NK-92 (cell line): ENCODE measurements at regions not wholly inside any gene's neighbourhood (a gene's known extent, or its start where the extent isn't known, plus 50 kb on each side); places are given as distances from the start of the nearest gene placed in this dataset.

Experiments
- DNase-seq: peaks from one replicate; lab custom pipeline; 2025; ENCODE audit not compliant: unreplicated experiment; lab: John Stamatoyannopoulos, UW

DNA sequence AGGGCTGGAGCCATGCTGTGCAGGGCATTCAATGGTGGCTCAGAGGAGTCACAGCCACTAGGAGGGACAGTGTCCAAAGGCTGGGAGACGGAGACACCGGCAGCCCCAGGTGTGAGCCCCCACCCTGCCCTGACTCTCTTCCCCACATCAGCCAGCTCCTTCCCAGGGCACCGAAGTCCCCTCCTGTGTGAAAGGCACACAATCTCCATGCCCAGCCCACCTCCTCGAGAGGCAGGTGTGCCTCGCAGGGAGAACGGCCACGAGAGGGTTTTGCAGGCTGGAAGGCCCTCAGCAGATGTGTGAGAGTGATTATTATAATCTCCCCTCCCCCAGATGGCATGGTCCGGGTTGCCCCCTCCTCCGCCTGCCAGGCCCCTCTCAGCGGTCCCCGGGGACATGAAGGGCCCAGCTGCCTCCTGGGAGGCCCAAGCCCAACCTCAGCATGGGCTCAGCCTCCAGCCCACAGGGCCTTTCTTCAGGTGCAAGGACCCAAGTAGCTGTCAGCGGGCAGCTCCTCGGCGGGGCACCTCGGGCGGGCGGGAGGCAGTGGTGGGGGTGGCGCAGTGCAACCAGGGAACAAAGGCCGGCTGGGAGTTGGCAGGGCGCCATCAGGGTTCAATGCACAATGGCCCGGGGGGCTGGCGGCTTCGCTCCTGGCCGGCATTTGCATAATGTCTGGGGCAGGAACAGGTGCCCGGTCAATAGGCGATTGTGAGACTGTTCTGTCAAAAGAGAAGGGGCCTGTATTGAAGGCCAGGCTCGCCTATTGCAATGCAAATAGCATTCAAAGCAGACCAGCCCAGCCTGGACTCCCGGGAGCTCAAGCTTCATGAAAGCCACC, 155.3 kb upstream of the ZMIZ1 start:
- DNase-seq = no peak

DNA sequence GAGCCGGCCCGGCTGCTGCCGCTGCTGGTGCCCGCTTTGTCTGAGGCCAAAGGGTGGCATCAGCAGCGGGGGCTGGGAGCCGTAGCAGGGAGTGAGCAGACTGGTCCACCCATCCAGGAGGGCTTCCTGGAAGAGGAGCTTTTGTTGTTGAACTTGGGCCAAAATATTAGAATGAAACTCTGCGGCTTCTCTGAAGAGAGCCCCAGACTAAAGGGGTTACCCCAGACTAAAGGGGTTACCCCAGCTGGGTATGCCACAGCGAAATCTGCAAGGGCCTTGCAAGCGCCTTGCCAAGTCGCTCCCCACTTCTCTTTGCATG, 154.7 kb upstream of the ZMIZ1 start:
- no peak for DNase-seq

DNA sequence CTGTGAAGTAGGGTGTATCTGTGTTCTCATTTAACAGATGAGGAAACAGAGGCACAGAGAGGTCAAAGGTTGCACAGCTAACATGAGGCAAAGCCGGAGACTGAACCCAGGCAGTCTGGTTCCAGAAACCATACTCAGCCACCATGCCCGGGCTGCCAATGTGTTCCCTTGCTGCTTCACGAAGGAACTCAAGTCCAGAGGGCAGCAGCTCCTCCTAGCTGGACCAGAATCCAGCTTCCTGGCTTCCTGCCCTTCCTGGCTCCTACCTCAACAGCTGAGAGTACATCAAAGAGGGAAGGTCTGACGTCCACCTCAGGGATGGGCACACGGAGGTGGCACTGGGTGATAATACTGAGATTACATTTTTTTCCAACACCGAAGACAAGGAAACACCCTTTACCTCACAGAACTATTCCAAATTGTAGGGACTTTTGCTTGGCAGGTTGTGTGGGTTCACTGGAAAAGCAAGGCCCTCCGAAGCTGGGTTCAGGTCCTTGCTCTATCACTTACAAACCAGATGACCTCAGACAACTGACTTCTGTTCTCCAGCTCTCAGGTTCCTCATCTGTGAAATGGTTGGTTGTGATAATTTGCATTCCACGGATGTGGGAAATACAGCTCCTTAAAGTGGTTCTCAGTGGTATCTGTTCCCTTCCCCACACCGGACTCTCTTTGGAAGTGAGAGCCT, 154.1 kb upstream of the ZMIZ1 start:
- no peak for DNase-seq

DNA sequence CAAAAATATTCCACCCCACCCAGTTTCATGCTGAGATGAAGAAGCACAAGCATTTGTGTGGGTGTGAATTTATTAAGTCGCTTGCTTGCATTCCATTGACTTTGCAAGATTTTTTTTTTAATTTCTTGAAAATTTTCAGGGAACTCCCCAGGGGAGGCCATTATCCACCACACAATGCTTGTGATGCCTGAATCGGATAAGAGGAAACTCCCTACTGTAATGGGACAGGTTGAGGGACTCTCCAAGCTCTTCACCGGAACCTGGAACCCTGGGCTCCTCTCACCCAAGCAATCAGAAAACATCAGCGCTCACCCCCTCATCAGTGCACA, 153.6 kb upstream of the ZMIZ1 start:
- DNase-seq = no peak

DNA sequence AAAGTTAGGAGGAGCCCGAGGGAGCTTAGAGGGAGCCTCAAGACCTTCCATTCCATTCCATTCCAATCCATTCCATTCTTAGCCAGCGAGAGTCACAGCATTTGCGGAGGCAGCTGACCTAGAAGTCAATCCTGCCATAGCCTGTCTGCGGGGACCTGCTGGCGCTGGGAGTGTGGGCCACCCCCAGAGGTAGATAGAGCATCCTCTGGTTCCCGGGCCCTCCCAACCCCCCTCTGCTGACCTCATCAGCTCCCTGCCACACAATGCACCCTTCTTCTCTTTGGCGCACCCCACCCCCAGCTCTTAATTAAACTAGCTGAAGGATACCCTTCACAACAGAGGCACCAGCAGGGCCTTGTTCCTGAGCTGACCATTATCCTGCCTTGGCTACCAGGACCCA, 152.5 kb upstream of the ZMIZ1 start:
- DNase-seq = no peak

DNA sequence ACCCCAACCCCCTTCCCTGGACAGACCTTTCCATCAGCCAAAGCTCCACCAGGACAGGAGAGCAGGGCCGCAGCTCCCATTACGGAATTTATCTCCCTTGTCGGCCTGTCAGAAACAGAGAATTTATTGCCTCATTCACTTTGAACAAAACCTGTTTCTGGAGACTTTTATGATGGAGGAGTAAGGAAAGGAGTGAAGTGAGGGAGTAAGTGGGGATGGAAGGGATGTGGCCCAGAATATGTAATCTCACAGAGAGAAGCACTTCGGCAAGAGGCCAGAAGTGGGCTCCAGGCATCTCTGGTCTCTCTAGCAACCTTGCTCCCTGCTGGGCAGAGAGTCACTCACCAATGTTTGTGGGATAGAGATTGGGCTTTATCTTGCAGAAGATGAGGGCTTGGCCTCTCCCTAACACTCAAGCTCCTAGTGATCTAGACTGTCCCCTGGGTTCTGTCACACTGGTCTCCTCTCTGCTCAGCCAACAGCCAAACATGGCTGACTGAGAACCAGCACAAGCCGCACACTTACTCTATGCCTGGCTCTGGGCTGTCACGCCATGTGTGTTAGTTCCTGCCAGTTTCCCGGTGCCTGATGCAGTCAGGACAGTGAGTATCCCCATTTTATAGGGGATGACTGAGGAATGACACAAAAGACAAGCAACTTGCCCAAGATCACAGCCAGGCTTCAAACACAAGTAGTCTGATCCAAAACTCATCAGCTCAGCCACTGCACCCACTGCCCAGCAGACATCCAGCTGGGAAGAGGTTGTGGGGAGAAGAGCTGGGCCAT, 149.4 kb upstream of the ZMIZ1 start:
- no peak for DNase-seq

DNA sequence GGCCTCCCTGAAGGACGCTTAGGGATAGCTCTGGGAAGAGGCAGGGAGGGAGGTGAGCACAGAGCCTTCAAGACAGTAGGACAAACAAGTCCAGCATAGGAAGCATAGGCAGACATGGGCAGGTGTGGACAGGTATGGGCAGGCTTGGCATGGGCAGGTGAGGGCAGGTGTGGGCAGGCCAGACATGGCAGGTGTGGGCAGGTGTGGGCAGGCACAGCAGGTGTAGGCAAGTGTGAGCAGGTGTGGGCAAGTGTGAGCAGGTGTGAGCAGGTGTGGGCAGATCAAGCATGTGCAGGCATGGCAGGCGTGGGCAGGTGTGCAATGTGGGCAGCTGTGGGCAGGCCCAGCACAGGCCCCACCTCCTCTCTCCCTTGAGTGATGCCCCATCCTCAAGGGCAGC, 148.8 kb upstream of the ZMIZ1 start:
- no peak for DNase-seq

DNA sequence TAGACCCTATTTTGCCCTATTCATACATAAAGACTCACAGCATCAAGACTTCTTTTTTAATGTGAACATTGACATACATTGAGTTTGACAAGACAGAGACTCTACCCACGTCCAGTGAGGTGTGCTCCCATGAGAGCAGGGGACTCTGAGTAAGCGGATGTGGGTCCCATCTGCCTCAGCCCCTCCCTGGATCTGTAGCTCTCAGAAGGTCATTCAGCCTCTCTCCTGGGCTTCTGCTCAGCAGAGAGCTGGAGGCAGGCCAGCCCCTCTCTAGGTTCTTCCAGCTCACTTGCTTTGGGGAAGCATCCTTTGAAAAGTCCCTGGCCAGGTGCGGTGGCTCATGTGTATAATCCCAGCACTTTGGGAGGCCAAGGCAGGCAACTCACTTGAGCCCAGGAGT, 146.9 kb upstream of the ZMIZ1 start:
- no peak for DNase-seq

DNA sequence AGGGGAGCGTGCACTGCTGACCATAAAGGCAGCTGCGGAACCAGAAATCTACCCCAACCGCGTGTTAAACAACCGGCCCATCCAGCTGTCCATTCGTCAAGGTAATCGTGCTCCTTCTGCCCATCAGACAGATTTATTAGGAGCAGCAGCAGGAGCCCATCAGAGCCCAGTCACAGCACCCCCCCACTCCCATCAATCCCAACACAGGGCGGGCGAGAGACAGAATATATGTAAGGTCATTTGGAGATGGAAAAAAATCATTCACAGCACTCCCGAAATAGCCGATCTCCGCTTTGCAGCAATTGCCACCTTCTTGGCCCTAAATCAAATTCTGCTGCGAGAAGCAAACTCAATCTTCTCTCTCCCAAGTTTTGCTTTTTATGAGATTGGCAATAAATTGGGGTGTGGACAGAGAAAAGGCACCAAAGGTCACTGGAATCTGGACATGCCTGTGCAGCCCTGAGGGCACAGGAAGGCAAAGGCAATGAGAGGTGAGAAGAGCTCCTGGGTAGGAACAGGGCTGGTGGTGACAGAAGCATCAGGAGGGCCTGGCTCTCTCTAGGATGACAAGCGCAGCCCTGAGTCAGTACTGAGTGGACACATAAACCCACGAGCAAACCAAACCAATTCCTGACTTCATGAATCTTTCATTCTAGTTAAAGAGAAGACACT, 145.0 kb upstream of the ZMIZ1 start:
- no peak for DNase-seq

DNA sequence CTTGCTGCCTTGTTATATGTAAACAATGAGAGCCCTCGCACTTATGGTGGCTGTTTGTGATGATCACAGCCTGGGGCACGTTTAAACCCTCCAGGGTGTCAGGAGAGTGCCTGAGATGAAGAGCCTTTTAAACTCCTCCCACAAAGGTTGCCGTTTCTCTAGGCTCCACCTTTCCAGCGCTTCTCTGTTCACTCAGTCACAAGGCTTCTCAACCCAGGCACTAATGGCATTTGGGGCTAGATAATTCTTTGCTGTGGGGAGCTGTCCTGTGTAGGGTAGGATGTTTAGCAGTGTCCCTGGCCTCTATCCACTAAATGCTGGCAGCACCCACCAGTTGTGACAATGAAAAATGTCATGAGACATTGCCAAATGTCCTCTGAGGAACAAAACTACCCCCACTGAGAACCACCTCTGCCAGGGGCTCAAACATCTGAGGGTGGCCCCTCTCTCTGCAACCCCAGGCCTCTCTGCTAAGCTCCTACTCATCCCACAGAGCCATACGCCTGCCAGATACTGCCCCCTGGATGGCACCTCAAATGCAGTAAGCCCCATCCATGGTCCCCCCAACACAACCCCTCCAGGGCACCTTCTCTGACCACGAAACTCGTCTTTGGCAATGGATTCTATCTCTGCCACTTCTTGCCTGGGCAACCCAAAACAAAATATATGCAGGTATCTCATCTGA, 144.3 kb upstream of the ZMIZ1 start:
- DNase-seq = no peak

DNA sequence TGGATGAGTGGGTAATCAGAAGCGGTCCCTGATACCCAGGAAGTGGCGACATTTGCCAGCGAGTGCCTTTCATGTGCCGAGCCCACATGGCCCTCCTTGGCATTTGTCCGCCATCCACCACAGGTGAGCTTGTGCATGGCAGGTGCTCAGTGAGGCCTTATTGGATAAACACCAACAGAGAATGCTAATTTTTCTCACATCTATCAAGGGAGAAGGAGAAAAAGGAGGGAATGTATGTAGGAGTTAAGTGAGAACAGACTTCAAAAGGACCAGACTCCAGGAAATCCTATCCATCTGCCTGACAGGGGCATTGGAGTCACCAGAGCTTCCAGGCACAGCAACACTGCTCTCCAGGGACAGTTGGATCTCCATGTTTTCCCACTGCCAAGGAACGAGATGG, 143.5 kb upstream of the ZMIZ1 start:
- no peak for DNase-seq

DNA sequence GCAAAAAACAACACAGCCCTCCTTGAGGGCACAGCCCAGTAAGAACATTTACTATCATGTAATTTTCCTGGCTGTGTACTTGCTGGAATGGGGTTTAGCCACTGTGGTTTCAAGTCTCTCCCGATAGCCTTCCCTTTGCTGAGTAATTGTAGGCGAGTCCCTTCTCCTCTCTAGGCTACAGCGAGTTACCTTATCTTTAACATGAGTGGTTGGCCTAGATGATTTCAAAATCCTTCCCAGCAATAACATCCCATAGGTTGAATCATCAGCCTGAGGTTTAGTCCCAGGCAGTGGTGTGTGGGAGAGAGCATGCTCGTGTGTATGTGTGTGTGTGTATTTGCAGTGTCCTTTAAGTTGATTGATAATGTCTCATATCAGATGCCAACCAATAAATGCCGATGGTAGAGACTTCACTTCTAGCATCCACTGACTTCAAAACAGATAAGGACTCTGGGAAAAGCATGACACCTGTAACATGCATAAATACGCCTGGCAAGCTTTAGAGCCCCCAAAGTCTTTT, 142.9 kb upstream of the ZMIZ1 start:
- no peak for DNase-seq

DNA sequence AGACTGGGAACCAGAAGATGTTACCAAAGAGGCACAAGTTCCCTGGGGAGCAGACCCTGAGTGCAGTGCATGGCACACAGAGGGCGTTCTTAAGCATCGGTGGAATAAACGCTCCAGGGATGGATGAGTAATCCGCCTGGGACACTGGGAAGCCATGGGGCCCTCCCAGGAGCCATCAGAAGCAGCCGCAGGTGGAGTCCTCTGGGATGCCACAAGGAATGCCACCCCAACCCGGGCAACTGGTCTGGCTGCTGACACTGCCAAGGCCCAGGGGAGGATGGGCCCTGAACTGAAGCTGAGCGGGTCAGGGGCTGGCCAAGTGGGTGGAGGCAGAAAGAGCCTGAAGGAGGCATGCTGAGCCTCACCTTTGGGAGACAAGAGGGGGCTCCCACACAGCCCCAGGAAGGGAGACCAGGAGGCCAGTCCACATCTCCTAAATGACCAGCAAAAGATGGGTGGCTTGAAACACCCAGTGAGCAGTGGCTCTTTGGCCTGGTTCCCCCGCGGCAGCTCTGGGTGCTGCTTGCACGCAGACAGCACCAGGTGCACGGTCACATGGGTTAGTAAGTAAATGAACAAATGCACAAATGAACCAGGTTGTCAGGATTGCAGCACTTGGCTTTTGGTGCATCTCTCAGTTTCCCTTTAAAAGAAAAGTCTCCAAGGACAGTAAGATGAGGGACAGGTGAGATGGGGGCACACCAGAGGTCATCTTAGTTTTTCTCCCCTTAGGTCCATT, 141.3 kb upstream of the ZMIZ1 start:
- no peak for DNase-seq

DNA sequence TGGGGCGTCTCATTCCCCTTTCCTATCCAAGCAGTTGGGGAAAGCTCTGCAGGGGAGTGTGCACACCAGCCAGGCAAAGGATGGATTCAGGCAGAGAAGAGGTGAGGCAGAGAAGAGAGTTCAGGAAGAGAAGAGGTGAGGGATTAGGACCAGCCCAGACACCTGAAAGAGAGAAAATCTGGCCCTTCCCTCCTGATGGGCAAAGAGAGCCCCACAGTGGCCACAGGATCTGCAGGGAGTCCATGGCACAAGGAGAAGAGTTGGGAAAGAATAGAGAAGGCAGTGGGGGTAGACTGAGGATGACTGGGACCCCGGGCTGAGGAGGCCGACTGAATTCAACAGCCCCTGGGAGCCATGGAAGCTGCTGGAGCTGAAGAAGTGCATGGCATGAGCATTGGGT, 140.4 kb upstream of the ZMIZ1 start:
- no peak for DNase-seq

DNA sequence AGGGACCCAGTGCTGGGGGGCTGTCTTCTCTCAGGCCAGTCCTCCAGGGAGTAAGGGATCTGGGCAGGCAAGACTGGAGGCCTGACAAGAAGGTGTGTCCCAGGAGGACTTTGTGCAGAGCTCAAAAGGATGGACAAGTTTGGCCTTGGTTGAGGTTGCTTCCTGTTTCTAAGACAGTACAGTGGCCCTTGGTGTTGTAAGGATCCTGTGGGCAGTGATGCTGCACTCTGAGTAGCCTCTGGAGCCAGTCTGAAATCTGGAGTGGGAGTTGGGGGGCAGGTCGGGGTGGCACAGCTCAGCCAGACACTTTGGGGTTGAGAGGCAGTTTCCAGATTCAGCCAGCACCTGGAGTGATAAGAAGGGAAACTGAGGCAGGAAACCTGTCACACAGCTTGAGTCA, 139.2 kb upstream of the ZMIZ1 start:
- no peak for DNase-seq

DNA sequence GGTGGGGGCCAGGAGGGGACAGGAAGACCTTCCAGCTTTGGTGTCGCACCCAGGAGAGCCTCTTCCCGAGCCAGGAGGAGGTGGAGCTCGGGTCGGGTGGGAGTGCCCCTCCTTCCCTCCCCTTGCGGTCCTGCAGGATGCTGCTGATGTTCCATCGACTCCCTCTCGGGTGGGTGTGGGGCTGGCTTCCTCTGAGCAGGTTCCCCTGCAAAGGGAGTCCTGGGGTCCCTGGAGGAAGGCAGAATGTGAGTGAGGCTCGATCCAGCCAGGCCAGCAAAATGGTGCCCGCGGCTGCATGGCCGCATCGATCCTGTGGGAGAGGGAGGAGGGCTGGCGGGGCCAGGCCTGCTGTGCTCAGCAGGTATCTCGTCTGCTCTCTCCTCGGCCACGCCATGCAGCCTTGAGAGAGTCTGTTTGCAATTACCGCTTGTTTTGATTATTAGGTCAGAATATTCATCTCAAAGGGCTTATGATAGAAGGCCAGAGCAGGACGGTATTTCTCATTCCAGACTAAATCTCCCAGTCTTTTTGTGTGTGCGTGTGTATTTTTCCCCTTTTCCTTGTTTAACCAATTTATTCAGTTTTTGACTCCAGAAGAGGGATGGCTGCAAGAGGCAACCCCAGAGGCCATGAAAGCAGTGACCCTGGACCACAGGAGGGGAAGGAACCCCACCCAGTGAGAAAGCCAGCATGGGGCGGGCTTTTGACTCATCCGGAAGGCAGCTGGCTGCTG, 137.3 kb upstream of the ZMIZ1 start:
- DNase-seq = no peak

DNA sequence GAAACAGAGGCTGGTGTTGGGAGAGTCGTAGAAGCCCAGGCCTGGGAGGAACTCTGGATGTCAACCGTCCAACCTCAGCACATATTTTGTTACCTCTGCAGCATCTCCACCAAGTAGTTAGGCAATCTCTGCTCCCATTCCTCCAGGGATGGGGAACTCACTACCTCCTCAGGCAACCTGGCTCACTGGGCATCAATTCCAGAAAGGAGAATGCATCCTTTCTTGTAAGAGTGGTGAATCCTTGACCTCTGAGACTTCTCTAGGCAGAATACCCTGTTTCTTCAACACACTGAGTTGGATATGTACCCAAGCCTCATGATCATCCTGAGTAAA, 136.7 kb upstream of the ZMIZ1 start:
- no peak for DNase-seq

DNA sequence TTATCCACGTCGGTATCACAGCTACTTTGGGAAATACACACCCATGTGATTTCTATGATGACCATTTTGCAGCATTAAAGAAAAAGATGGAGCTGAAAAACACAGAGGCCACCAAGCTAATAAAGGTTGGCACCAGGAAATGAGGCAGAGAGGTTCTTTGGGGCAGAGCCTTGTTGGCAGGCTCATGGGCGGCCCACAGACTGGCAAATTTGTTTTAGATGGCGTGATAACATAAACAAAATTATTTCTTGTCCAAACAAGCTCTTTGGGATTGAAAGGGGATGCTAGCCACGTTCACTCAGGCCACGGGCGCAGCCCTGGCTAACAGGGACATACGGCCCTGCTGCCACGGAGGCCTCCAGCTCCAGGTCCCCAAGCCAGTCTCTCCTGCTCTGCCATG, 135.9 kb upstream of the ZMIZ1 start:
- DNase-seq = no peak

DNA sequence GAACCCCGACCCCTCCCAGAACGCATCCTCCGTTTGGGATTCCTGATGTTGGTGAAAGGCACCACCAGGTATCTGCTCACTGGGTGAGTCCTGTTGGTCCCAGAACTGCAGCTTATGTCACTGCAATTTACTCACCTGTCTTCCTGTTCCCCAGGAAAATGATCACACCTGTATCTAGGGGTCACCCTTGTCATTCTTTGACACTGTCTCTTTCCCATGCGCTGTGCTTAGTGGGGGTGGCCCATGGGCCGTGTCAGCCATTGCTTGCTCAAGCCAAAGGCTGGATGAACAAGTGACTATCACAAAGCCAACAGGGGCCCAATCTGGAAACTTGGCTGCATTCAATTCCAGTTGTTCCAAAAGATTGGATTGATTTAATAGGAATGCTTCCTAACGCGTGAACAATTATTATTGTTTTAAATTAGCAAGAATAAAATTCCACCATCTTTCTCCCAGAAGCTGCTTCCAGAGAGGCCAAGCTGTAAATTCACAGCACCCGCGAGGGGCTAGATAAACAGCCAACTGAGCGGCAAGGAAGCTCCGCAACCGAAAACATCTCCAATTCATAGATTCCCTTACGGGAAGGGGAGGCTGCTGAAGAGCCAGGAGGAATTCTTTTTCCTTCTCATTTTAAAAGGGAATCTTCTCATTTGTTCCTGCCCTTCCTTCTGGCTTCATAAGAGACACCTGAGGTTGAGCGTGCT, 134.8 kb upstream of the ZMIZ1 start:
- no peak for DNase-seq
